Coronary artery (tissue), 2 donors: ENCODE measurements at regions not wholly inside any gene's neighbourhood (a gene's known extent, or its start where the extent isn't known, plus 50 kb on each side); places are given as distances from the start of the nearest gene placed in this dataset.

Source experiments
- DNase-seq: peaks from one replicate; pipeline ENCODE4 v3.0.0-alpha.2; 2017; ENCODE audit warnings: low spot score
- H3K27ac ChIP-seq, 2 donors: fragments of 200-600 bp; sonication (generic); one replicate each; pipeline ENCODE4 v1.5.1; 2016 to 2019
- H3K4me3 ChIP-seq: fragments of 200-600 bp; sonication (generic); 2 replicates; pipeline ENCODE4 v1.5.1; 2016; ENCODE audit warnings: mild to moderate bottlenecking, moderate library complexity
- TF ChIP-seq, protein P1 (sequence below): fragments of 200-600 bp; sonication (generic); IDR thresholded peaks from one replicate; pipeline ENCODE4 v1.5.1; 2019; ENCODE audit warnings: antibody characterized with exemption

DNA sequence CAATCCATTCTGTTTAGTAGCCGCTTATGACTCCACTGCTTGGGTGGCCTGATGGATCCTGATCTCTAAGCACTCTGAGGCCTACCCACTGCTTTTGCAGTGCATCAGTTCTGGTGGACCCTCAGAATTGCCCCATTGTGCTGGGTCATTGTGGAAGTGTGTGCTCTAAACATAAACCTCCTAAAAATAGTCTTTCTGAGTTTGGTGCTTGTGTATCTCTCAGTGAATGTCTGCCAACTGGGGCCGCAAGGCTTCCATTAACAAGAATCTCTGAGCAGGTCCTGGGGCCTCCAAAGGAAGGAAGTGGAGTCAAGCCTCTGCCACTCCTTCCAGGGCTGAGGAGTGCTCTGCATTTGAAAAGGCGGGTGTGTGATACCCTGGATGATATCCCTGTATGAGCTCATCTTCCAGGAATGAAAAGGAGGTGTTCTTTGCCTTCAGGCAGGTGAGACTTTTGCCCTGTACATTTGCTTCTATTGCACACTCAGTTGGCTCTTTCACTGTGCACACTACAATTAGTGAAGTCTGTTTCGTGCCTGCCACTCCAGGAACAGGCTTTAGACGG, 80.0 kb upstream of the CACNA2D3 start:
- no peak overlapping the region for H3K4me3 ChIP-seq
- no peak overlapping the region for H3K27ac ChIP-seq
- no peak for DNase-seq
- TF ChIP-seq, protein P1, sequence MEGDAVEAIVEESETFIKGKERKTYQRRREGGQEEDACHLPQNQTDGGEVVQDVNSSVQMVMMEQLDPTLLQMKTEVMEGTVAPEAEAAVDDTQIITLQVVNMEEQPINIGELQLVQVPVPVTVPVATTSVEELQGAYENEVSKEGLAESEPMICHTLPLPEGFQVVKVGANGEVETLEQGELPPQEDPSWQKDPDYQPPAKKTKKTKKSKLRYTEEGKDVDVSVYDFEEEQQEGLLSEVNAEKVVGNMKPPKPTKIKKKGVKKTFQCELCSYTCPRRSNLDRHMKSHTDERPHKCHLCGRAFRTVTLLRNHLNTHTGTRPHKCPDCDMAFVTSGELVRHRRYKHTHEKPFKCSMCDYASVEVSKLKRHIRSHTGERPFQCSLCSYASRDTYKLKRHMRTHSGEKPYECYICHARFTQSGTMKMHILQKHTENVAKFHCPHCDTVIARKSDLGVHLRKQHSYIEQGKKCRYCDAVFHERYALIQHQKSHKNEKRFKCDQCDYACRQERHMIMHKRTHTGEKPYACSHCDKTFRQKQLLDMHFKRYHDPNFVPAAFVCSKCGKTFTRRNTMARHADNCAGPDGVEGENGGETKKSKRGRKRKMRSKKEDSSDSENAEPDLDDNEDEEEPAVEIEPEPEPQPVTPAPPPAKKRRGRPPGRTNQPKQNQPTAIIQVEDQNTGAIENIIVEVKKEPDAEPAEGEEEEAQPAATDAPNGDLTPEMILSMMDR: no peak

GRCh38 chr3:54040476-54040875, 81.9 kb upstream of the CACNA2D3 start:
- TF ChIP-seq, protein P1: no peak
- no peak overlapping the region for H3K4me3 ChIP-seq
- no peak for DNase-seq
- H3K27ac ChIP-seq: no peak overlapping the region

GRCh38 chr3:54038391-54038790, 84.0 kb upstream of the CACNA2D3 start:
- Histone ChIP-seq H3K27ac (no peak overlapping the region), H3K4me3 (no peak overlapping the region)
- DNase-seq: no peak
- TF ChIP-seq, protein P1: no peak

DNA sequence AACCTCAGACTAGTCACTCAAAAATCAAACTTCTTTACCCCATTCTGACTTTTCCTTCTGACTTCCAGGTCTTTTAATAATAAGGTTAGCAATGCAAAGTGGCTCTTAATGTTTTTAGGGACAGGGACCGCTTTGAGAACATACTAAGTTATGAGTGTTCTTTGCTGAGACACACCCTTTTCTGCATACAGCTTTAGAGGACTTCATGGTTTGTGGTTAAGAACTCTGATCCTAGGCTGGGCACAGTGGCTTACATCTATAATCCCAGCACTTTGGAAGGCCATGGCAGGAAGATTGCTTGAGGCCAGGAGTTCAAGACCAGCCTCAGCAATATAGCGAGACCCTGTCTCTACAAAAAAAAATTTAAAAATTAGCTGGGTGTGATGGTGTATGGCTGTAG, 85.8 kb upstream of the CACNA2D3 start:
- no peak for DNase-seq
- TF ChIP-seq, protein P1: no peak

GRCh38 chr3:54034971-54035370, 87.4 kb upstream of the CACNA2D3 start:
- TF ChIP-seq, protein P1: no peak

More for the DNA sequence above, 85.8 kb upstream of the CACNA2D3 start:
- H3K4me3 ChIP-seq: no peak overlapping the region
- H3K27ac ChIP-seq: no peak overlapping the region

DNA sequence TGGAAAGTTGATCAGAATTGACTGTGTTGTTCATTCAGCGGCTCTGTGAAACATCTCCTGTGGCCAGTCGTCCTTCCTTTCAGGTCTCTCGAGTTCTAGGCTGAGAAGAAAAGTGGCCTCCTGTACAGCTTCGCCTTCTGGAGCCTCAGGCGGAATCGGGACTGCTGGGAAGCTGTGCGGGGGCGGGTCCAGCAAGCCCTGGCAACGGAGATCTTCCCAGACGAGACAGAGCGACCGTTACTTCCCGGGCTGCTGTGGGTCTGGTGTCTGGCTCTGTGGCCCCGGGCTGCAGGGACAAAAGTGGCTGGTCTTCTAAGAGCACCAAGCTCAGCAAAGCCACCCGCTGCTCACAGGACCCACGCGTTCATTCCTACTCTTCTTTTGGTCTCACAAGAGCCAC, 88.6 kb upstream of the CACNA2D3 start:
- Histone ChIP-seq H3K4me3 (no peak overlapping the region), H3K27ac (no peak overlapping the region)
- TF ChIP-seq, protein P1: no peak
- DNase-seq: no peak

More at GRCh38 chr3:54034971-54035370, 87.4 kb upstream of the CACNA2D3 start:
- Histone ChIP-seq H3K27ac (no peak overlapping the region), H3K4me3 (no peak overlapping the region)
- no peak for DNase-seq

DNA sequence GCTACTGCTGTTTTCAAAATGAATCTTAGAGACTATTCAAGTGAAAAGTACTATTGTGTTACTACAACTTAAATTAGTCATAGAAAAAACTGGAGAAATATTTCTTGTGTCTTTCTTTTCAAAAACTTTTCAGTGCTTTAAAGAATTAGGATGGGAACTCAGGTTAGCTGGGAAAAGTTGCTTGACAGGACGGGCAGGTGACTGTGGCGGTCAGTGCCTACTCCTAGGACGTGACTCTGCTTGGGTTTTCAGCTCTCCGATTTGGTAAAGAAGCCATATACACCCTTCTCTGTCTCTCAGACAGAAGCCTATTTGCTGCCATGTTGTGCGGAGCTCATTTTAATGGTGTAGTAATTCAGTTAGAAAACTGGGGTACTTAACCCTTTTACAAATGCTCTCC, 89.8 kb upstream of the CACNA2D3 start:
- H3K27ac ChIP-seq: no peak overlapping the region
- DNase-seq: no peak
- TF ChIP-seq, protein P1: no peak
- no peak overlapping the region for H3K4me3 ChIP-seq
